ENCODE measurements at regions not wholly inside any gene's neighbourhood (a gene's known extent, or its start where the extent isn't known, plus 50 kb on each side); places are given as distances from the start of the nearest gene placed in this dataset.

GRCh38 chr7:48755061-48755555 lies 169.2 kb upstream of the CDC14C start:
- no peak overlapping the region for H3K4me3 ChIP-seq (ENCODE audit: low read depth in 2 of 2, low read length in 1 of 2)
- POLR2A ChIA-PET = no interaction called here
- no peak overlapping the region for H2AFZ ChIP-seq (ENCODE audit: low read depth)
- no peaks in the 10 kb centered on the region for H3K36me3 ChIP-seq (replicated peaks in 1 of 2; ENCODE audit: control insufficient read depth in 1 of 2, insufficient read depth in 2 of 2, low read length in 1 of 2)
- no peak overlapping the region for H3K27ac ChIP-seq (ENCODE audit: low read depth in 2 of 2, low read length in 1 of 2)
- H4K20me1 ChIP-seq (ENCODE audit: insufficient read depth) = no peaks in the 10 kb centered on the region
- 3% methylated on average over 3 of the region's 3 CpGs for WGBS (ENCODE audit: low lambda C conversion rate)
- H3K4me2 ChIP-seq = no peak overlapping the region
- no peaks in the 10 kb centered on the region for H3K4me1 ChIP-seq (ENCODE audit: control insufficient read depth in 1 of 2, insufficient read depth in 2 of 2, low read depth in 1 of 2, low read length in 1 of 2)
- no peaks in the 10 kb centered on the region for H3K9me2 ChIP-seq
- no peaks in the 10 kb centered on the region for H3K9me3 ChIP-seq
- DNase-seq = no peak
- H3K79me2 ChIP-seq (ENCODE audit: insufficient read depth) = no peaks in the 10 kb centered on the region
- TF ChIP-seq TCF12 (IDR thresholded peaks at IDR 0.05) = no peak
- no peak for TF ChIP-seq POLR2AphosphoS5 (IDR thresholded peaks at IDR 0.05; ENCODE audit: low read depth, low read length)
- H3F3A ChIP-seq (replicated peaks; ENCODE audit: insufficient read depth) = no peaks in the 10 kb centered on the region
- H3K9ac ChIP-seq = no peak overlapping the region
- CTCF ChIA-PET = no interaction called here
- no peaks in the 10 kb centered on the region for H3K27me3 ChIP-seq (ENCODE audit: insufficient read depth)

DNA sequence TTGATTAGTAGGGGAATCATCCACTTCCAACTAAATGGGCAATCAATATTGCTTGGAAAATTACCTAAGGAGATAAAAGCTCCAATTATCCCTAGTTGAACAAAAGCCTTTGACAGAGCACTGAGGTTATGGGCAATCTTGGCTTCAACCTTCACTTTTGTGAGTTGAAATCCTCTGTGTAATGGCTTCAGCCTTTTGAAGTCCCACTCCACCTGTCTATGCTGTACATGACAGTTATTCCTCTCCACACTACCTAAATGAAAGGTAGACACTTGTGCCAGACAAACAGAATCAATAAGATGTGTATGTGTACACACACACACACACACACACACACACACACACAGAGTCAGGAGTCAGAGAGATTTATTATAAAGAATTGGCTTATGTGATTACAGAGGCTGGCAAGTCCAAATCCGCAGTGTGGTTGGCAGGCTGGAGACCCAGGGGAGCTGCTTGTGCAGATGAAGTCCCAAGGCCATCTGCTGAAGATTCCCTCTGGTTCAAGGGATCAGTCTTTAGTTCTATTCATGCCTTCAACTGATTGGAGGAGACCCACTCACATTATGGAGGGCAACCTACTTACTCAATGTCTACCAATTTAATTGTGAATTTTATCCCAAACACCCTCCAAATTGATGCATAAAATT lies 164.8 kb upstream of the CDC14C start:
- H3K79me2 ChIP-seq (ENCODE audit: insufficient read depth) = no peaks in the 10 kb centered on the region
- H3K4me1 ChIP-seq (ENCODE audit: control insufficient read depth in 1 of 2, insufficient read depth in 2 of 2, low read depth in 1 of 2, low read length in 1 of 2) = no peaks in the 10 kb centered on the region
- no peak overlapping the region for H2AFZ ChIP-seq (ENCODE audit: low read depth)
- POLR2A ChIA-PET = no interaction called here
- DNase-seq = no peak
- CTCF ChIA-PET = no interaction called here
- no peak overlapping the region for H3K9ac ChIP-seq
- no peaks in the 10 kb centered on the region for H3K36me3 ChIP-seq (replicated peaks in 1 of 2; ENCODE audit: control insufficient read depth in 1 of 2, insufficient read depth in 2 of 2, low read length in 1 of 2)
- no peaks in the 10 kb centered on the region for H3K9me2 ChIP-seq
- H3K4me3 ChIP-seq (ENCODE audit: low read depth in 2 of 2, low read length in 1 of 2) = no peak overlapping the region
- no peaks in the 10 kb centered on the region for H4K20me1 ChIP-seq (ENCODE audit: insufficient read depth)
- TF ChIP-seq TAF1 (IDR thresholded peaks at IDR 0.05; ENCODE audit: borderline replicate concordance, low read depth, low read length) (no peak), SMC3 (IDR thresholded peaks at IDR 0.05; ENCODE audit: low read depth, low read length) (no peak), USF2 (IDR thresholded peaks at IDR 0.05; ENCODE audit: borderline replicate concordance, low read depth, low read length) (no peak), RAD21 (IDR thresholded peaks at IDR 0.05; ENCODE audit: low read length) (no peak), TCF12 (IDR thresholded peaks at IDR 0.05) (no peak), MEF2A (IDR thresholded peaks at IDR 0.05; ENCODE audit: borderline replicate concordance, low read depth) (no peak)
- TF ChIP-seq, protein P1, sequence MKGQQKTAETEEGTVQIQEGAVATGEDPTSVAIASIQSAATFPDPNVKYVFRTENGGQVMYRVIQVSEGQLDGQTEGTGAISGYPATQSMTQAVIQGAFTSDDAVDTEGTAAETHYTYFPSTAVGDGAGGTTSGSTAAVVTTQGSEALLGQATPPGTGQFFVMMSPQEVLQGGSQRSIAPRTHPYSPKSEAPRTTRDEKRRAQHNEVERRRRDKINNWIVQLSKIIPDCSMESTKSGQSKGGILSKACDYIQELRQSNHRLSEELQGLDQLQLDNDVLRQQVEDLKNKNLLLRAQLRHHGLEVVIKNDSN (IDR thresholded peaks at IDR 0.05; ENCODE audit: borderline replicate concordance, low read depth) = no peak
- TF ChIP-seq, protein P2, sequence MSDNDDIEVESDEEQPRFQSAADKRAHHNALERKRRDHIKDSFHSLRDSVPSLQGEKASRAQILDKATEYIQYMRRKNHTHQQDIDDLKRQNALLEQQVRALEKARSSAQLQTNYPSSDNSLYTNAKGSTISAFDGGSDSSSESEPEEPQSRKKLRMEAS (IDR thresholded peaks at IDR 0.05; ENCODE audit: low read depth) = no peak
- WGBS (ENCODE audit: low lambda C conversion rate) = 0% methylated on average over 1 of the region's 1 CpG
- H3K27ac ChIP-seq (ENCODE audit: low read depth in 2 of 2, low read length in 1 of 2) = no peak overlapping the region
- no peak overlapping the region for H3K4me2 ChIP-seq
- H3K27me3 ChIP-seq (ENCODE audit: insufficient read depth) = no peaks in the 10 kb centered on the region
- H3K9me3 ChIP-seq = no peaks in the 10 kb centered on the region
- H3F3A ChIP-seq (replicated peaks; ENCODE audit: insufficient read depth) = no peaks in the 10 kb centered on the region

All from SK-N-SH (cell line).